Right lobe of liver (tissue), 4 donors: ENCODE measurements at regions not wholly inside any gene's neighbourhood (a gene's known extent, or its start where the extent isn't known, plus 50 kb on each side); places are given as distances from the start of the nearest gene placed in this dataset.

Experiments
- POLR2A ChIP-seq: fragments of 450-650 bp; IDR thresholded peaks from one replicate; pipeline ENCODE4 v1.6.1; 2017; ENCODE audit warnings: antibody characterized with exemption, mild to moderate bottlenecking
- TF ChIP-seq, protein P1 (sequence below), 4 donors: fragments of 200-600 bp in 3 of 4; fragments of 450-650 bp in 1 of 4; IDR thresholded peaks; one replicate each; pipeline versions ENCODE4 v1.5.1 to v1.8.0; 2016 to 2022; ENCODE audit warnings: antibody characterized with exemption in 4 of 4, mild to moderate bottlenecking in 2 of 4
- donor health status: DM: no; HTN: no; CAD: no.
- donor health status: DM: no; HTN: no; CAD: no.
- donor health status: DM: no; HTN: yes; CAD: no.

DNA sequence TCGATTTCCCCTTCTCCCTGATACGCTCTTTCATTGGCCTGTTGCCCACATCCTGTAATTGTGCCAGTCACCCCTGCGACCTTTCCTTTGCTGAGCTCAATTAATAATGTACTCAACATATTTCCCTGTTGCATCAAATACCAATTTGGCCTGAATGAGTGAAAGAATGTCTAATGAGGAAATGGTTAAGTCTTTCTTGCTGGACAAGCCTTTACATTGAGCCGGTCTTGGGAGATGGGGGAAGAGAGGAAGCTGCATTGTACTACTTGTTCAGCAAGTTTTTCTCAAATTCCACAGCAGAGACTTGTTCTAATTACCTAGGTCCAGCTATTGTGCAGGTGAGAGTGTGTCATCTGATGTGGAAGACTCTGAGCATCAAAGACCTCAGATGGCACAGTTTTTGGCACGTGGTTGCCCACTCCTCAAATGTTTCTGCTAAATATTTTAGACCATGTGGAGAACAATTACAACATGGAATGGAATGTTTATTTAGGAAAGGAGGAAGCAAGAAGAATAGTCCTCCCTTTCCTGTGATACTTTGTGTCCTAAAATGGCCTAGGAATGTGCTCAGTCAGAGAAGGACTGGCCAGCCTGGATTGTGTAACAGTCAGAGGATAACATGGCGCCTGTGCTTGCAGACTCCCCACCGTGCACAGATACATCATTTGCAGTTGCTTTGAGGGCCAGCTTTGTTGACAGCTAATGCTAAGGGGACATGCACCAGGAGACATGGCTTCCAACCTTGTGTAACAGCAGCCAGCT is 129.5 kb upstream of the E2F8 start:
- TF ChIP-seq, protein P1, sequence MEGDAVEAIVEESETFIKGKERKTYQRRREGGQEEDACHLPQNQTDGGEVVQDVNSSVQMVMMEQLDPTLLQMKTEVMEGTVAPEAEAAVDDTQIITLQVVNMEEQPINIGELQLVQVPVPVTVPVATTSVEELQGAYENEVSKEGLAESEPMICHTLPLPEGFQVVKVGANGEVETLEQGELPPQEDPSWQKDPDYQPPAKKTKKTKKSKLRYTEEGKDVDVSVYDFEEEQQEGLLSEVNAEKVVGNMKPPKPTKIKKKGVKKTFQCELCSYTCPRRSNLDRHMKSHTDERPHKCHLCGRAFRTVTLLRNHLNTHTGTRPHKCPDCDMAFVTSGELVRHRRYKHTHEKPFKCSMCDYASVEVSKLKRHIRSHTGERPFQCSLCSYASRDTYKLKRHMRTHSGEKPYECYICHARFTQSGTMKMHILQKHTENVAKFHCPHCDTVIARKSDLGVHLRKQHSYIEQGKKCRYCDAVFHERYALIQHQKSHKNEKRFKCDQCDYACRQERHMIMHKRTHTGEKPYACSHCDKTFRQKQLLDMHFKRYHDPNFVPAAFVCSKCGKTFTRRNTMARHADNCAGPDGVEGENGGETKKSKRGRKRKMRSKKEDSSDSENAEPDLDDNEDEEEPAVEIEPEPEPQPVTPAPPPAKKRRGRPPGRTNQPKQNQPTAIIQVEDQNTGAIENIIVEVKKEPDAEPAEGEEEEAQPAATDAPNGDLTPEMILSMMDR (IDR thresholded peaks at IDR 0.05), result no peak
- no peak for TF ChIP-seq POLR2A
